HG03378 (cell line): ENCODE measurements at regions not wholly inside any gene's neighbourhood (a gene's known extent, or its start where the extent isn't known, plus 50 kb on each side); places are given as distances from the start of the nearest gene placed in this dataset.

Source experiments
- ATAC-seq: cut with Tn5 transposase; IDR thresholded peaks from one replicate; pipeline ENCODE4 v1.9.1; 2021; ENCODE audit warnings: mild to moderate bottlenecking, moderate library complexity; ENCODE audit not compliant: unreplicated experiment

DNA sequence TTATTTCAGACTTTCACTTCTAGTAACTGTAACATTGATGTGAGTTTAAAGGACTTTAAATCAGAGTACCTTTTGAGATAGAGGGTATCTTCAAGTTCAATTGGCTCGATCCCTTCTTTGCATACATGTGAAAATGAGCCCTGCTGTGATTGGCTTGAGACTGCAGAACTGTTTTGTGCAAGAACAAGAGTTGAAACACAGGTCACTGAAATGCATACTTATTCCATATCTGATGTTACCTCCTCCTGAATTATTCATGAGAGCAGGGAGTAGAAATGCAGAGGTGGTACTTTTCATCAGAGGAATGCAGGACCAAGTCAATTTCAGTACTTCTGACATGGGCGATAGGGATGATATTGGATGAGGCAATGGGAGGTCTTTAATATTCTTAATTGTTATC lies 459.5 kb downstream of the TLR4 start:
- no peak for ATAC-seq

DNA sequence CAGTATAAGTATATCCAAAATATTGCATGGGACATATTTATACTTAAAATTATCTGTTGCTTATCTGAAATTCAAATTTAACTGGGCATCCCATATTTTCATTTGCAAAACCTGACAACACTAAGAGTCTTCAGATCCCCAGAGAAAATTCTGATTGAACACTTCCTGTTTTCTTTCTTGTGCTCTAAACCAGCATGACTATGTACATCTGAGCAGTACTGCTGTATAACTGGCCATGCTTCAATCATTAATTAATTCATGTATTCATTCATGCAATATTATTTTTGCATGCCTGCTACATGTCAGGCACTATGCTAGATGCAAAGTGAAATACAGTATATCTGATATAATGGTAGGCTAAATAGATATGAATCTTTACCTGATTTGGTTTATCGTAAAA lies 461.2 kb downstream of the TLR4 start:
- ATAC-seq, result no peak

DNA sequence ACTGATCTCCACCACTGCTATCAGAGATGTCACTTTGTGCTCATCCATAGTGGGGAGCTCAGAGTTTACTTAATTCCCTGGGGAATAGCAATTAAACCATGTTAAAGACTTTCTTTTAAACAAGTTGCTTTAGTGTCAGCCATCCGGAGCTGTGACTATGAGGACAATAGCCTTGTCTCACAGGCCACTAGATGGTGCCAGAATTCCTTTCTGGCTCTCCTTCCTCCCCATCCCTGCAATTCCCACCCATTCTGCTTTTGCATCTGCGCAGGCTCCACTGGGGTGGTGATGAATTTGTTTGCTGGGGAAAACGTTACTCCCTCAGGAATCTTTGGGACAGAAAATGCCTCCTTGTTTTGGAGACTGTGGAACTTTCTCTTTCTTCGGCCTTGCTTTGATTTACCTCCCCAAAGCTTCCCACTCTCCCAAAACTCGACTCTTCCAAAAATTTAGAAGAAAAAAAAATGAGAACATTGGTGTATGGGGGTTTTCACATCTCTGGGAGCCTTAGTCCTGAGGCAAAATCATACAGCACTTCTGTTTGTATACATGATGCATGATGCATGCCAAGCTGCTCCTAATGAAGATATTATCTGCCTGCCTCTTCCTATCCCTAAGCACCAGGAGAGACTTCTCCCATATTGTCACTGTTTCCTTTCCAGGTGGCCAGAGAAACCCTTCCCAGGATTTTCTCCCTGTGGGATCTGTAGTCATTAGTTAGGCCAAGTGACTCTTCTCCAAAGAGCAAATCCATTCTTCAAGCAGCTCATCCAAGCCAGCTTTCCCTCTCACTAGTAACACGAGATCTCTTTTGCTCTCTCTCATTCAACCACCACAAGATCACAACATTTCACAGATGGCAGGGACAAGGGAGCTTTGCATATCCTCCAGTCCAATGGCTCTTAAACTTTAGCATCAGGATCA lies 466.1 kb downstream of the TLR4 start:
- no peak for ATAC-seq

DNA sequence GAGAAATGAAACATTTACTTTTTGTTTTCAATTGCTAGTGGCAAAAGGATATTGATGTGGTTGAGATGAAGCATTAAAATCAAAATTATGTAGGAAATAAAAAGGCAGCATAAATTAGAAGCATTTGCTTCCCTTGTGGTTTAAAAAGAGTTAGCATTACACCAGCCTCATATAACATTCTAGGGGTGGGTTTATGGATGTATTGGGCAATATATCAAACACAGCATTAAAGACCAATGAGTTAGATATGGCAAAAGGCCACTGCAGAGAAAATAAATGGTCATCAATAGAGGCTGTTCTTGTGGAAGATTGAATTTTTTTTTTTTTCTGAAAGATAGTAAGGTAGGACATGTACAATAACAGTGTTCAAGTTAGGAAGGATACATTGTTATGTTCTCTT lies 473.0 kb downstream of the TLR4 start:
- ATAC-seq, result no peak

DNA sequence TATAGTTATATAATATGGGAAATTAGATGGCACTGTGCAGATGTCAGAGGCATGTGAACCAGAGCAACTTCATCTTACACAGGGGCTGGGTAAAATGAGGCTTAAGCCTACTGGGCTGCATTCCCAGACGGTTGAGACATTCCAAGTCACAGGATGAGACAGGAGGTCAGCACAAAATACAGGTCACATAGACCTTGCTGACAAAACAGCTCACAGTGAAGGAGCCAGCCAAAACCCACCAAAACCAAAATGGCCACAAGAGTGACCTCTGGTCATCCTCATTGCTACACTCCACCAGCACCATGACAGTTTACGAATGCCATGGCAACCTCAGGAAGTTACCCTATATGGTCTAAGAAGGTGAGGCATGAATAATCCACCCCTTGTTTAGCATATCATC lies 479.4 kb downstream of the TLR4 start:
- no peak for ATAC-seq

- ATAC-seq, result no peak
Measured at GRCh38 chr9:118187408-118187807, 483.2 kb downstream of the TLR4 start.

DNA sequence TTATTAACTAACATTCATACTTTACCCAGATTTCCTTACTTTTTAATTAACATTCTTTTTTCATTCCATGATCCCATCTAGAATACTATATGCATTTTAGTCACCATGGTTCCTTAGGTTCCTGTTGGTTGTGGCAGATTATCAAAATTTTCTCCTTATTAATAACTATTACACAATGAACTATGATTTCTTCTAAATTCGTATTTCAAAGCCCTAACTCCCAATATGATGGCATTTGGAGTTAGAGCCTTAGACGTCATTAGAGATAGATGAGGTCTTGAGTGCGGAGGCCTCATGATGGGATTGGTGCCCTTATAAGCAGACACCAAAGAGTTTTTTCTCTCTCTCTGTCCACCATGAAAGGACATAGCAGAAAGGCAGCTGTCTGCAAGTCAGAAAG lies 485.4 kb downstream of the TLR4 start:
- ATAC-seq, result no peak

DNA sequence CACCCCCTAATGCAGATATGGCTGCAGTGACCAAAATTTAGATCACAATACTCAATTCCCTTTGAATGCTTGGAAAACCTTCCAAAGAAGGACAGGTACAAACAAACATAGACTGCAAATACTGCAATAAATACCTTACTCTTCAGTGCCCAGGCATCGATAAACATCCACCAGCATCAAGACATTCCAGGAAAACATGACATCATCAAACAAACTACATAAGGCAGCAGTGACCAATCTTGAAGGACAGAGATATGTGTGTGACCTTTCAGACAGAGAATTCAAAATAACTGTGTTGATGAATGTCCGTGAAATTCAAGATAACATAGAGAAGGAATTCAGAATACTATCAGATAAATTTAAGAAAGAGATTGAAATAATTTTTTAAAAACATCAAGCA lies 488.6 kb downstream of the TLR4 start:
- no peak for ATAC-seq

DNA sequence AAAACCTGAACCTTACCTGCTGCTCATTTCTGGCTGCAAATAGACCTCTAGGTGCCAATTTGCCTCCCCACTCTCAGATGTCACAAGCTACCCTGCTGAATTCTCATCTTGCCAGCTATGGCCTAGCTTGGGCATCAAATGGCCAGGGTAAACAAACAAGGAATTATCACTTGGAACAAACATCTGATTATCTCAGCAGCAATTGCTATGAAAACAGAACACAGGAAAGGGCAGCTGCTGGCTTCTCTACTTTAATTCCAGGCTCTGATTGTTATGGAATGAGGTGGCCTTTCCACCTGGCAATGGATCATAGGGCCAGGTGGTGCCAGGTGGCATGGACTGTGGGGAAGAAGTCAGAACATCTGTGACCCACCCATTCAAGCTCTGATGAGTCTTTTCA lies 505.1 kb downstream of the TLR4 start:
- ATAC-seq, result no peak

- no peak for ATAC-seq
Measured at GRCh38 chr9:118215549-118215948, 511.3 kb downstream of the TLR4 start.

DNA sequence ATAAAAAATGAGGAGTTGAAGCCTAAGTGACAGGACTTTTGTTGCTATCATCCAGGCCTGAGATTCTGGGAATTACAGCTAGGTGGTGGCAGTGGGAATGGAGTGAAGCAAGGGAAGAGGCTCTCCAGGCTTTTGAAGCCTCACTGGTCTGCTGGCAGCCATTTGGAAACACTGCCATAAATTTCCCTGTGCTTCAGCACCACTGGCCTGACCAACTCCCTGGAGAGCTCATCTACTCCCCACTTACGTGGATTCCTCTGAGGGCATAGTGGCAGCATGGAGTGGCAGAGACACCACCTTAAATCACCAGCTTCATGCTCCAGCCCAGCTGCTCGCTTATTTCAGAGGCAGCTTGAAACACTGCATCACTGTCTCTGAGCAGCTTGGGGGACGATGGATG lies 518.2 kb downstream of the TLR4 start:
- ATAC-seq, result no peak

- no peak for ATAC-seq
Measured at GRCh38 chr9:118223111-118223510, 518.9 kb downstream of the TLR4 start.

- no peak for ATAC-seq
Measured at GRCh38 chr9:118230329-118230728, 526.1 kb downstream of the TLR4 start.

- no peak for ATAC-seq
Measured at GRCh38 chr9:118236625-118237024, 532.4 kb downstream of the TLR4 start.

DNA sequence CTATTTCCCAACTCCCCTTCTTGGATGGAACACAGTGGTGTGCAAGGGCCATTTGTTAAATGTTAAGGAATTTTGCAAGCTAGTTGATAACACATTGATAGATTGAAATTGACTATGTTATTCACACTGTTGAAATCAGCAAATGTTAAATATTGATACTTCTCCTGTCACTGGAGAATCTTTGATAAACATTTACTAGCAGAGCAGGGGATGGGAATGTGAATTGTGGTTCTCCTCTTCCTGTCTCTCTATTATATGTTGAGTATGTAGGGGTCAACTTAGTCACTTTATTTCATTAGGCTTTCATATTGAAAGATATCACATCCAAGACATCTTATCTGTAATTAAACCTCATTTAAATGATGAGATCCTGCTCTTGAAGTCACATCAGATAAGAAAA lies 533.9 kb downstream of the TLR4 start:
- ATAC-seq, result no peak

DNA sequence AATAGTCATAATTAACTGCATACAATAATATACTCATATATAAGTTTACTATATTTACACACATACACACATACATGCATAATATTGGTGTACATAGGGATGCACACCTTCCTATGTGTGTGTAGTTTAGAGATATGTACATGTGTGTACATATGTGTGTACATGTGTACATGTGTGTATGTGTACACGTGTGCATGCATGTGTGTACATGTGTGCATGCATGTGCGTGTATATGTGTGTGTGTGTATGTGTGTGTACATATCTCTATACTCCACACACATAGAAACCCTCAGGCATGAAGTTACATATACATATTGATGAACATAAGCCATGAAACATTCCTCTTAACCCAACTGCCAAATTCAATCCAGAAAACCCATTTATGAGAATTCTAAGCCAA lies 547.8 kb downstream of the TLR4 start:
- ATAC-seq, result no peak

GRCh38 chr9:118262191-118262590 lies 558.0 kb downstream of the TLR4 start:
- no peak for ATAC-seq

GRCh38 chr9:118263949-118264348 lies 559.7 kb downstream of the TLR4 start:
- no peak for ATAC-seq

GRCh38 chr9:118268046-118268445 lies 563.8 kb downstream of the TLR4 start:
- no peak for ATAC-seq

DNA sequence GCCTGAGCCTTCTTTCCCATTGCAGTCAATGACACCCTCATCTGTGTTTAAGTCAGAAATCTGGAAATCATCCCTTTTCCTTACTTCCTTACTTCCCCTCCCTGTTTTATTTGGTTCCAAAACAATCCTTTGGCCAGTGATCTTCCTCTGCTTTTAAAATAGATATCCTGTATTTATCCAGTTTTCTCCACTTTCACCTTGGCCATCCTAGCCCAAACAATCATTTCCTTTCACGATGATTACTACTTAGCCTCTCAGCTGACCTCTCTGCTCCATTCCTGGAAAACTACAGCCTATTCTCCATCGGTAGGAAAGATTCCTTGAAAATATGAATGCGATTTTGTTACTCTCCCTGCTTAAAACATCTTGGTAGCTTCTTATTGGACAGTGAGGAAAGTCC lies 565.4 kb downstream of the TLR4 start:
- ATAC-seq, result no peak

- no peak for ATAC-seq
Measured at GRCh38 chr9:118271331-118271730, 567.1 kb downstream of the TLR4 start.

GRCh38 chr9:118271936-118272335 lies 567.7 kb downstream of the TLR4 start:
- ATAC-seq, result no peak

GRCh38 chr9:118273048-118273447 lies 568.8 kb downstream of the TLR4 start:
- no peak for ATAC-seq
